Trophoblast cell (in vitro differentiated cells and primary cell): ENCODE measurements at regions not wholly inside any gene's neighbourhood (a gene's known extent, or its start where the extent isn't known, plus 50 kb on each side); places are given as distances from the start of the nearest gene placed in this dataset.

ENCODE experiments used
- DNase-seq, 2 donors: peaks; one replicate each; pipeline ENCODE4 v3.0.0-alpha.2; 2016
- H2AFZ ChIP-seq: 2 replicates; pipeline ENCODE4 v1.6.1; 2013; ENCODE audit warnings: low read length, moderate library complexity, mild to moderate bottlenecking; ENCODE audit not compliant: insufficient read depth, poor library complexity
- H2AK5ac ChIP-seq: 2 replicates; pipeline ENCODE4 v1.6.1; 2013; ENCODE audit warnings: mild to moderate bottlenecking, low read length
- H2BK120ac ChIP-seq: 2 replicates; pipeline ENCODE4 v1.6.1; 2013; ENCODE audit warnings: low read length, mild to moderate bottlenecking, moderate library complexity; ENCODE audit not compliant: insufficient read depth, poor library complexity
- H2BK12ac ChIP-seq: 2 replicates; pipeline ENCODE4 v1.6.1; 2013; ENCODE audit warnings: mild to moderate bottlenecking, low read length, moderate library complexity
- H2BK5ac ChIP-seq: 2 replicates; pipeline ENCODE4 v1.6.1; 2013; ENCODE audit warnings: low read length, low read depth, moderate library complexity, mild to moderate bottlenecking; ENCODE audit not compliant: poor library complexity
- H3K14ac ChIP-seq: 2 replicates; pipeline ENCODE4 v1.6.1; 2013; ENCODE audit warnings: mild to moderate bottlenecking, low read length
- H3K18ac ChIP-seq: 2 replicates; pipeline ENCODE4 v1.6.1; 2013; ENCODE audit warnings: mild to moderate bottlenecking, low read length
- H3K23ac ChIP-seq: 2 replicates; pipeline ENCODE4 v1.6.1; 2013; ENCODE audit warnings: low read length
- H3K27ac ChIP-seq: 2 replicates; pipeline ENCODE4 v1.5.1; 2013; ENCODE audit warnings: low read depth, mild to moderate bottlenecking, inconsistent platforms, low read length, moderate library complexity
- H3K27me3 ChIP-seq: 2 replicates; pipeline ENCODE4 v1.6.1; 2013; ENCODE audit warnings: inconsistent platforms, mild to moderate bottlenecking, low read length, moderate library complexity; ENCODE audit not compliant: insufficient read depth
- H3K36me3 ChIP-seq, 2 experiments: 1 replicate in 1 of 2; 2 replicates in 1 of 2; pipeline ENCODE4 v1.6.1; 2013; ENCODE audit warnings: low read length in 2 of 2, mild to moderate bottlenecking in 2 of 2, moderate library complexity in 1 of 2; ENCODE audit not compliant: insufficient read depth in 2 of 2, control insufficient read depth in 1 of 2
- H3K4ac ChIP-seq: 2 replicates; pipeline ENCODE4 v1.6.1; 2013; ENCODE audit warnings: low read depth, mild to moderate bottlenecking, low read length, moderate library complexity
- H3K4me1 ChIP-seq, 2 experiments: 1 replicate in 1 of 2; 2 replicates in 1 of 2; pipeline ENCODE4 v1.6.1; 2013; ENCODE audit warnings: low read length in 2 of 2, mild to moderate bottlenecking in 2 of 2, moderate library complexity in 1 of 2; ENCODE audit not compliant: insufficient read depth in 2 of 2, control insufficient read depth in 1 of 2
- H3K4me2 ChIP-seq: 2 replicates; pipeline ENCODE4 v1.6.1; 2013; ENCODE audit warnings: inconsistent platforms, mild to moderate bottlenecking, low read length, moderate library complexity
- H3K4me3 ChIP-seq: 2 replicates; pipeline ENCODE4 v1.5.1; 2013; ENCODE audit warnings: mild to moderate bottlenecking, low read depth, low read length, inconsistent platforms
- H3K79me1 ChIP-seq: one replicate; pipeline ENCODE4 v1.6.1; 2013; ENCODE audit warnings: low read length
- H3K79me2 ChIP-seq: 2 replicates; pipeline ENCODE4 v1.6.1; 2013; ENCODE audit warnings: low read length, mild to moderate bottlenecking; ENCODE audit not compliant: control insufficient read depth, insufficient read depth, poor library complexity
- H3K9ac ChIP-seq: 2 replicates; pipeline ENCODE4 v1.6.1; 2013; ENCODE audit warnings: mild to moderate bottlenecking, low read length
- H3K9me3 ChIP-seq: 2 replicates; pipeline ENCODE4 v1.6.1; 2013; ENCODE audit warnings: low read depth, mild to moderate bottlenecking, control low read depth, inconsistent platforms, low read length; ENCODE audit not compliant: insufficient read depth
- H4K12ac ChIP-seq: 2 replicates; pipeline ENCODE4 v1.6.1; 2013; ENCODE audit warnings: low read depth, mild to moderate bottlenecking, low read length, moderate library complexity
- H4K8ac ChIP-seq: 2 replicates; pipeline ENCODE4 v1.6.1; 2013; ENCODE audit warnings: low read depth, mild to moderate bottlenecking, low read length, moderate library complexity
- H4K91ac ChIP-seq: one replicate; pipeline ENCODE4 v1.6.1; 2013; ENCODE audit warnings: low read depth, mild to moderate bottlenecking, low read length, moderate library complexity
- WGBS: extraction: QIAGEN DNeasy Blood & Tissue Kit; methylation state at CpG from one replicate; pipeline ENCODE4 v1.1.7; 2013; ENCODE audit warnings: missing lambda C conversion rate; ENCODE audit not compliant: insufficient read length, insufficient coverage; ENCODE audit errors: extremely low coverage; 5-methylcytosine and 5-hydroxymethylcytosine counted together

DNA sequence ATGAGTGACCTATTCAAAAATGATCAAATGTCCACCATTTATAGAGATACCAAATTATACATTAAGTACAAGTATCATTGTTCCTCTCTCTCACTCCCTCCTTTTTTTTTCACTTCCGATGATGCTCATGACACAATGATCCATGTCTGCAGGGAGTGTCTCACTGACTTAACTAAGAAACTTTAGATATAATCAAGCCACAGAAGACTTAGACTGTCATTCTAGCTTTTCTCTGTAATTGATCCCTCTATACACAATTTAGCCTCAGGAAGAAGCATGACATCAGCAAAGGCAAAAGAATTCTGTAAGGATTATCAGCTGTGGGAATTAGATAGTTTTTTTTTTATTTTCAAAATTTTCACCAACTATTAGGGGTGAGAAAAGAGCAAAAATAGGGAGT is 734.9 kb upstream of the PCDH9 start:
- DNase-seq = no peak

DNA sequence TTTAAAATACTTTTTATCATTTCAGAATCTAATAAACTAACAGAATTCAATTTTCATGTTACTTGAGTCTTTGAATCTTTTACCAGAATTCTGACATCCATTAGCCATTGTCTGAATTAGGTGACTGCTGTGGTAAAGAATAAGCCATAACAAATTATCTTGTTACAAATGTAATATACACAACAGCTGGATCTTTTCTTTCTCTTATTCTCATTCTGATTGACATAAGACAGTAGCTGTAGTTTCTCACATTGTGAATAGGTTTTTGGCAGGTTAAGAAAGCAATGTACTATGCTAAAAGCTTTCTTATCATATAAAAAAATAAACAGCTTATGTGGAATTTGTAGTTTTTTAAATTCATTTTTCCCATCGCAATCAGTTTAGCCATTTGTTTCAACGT is 734.0 kb upstream of the PCDH9 start:
- Histone ChIP-seq H3K23ac (no peak overlapping the region), H3K79me2 (no peaks in the 10 kb centered on the region), H2AK5ac (no peak overlapping the region), H3K18ac (no peak overlapping the region), H3K4me2 (no peak overlapping the region), H3K27ac (no peak overlapping the region), H2BK5ac (no peak overlapping the region), H3K9me3 (no peaks in the 10 kb centered on the region), H3K4ac (no peak overlapping the region), H3K14ac (no peak overlapping the region), H3K9ac (no peak overlapping the region), H4K12ac (no peak overlapping the region), H2BK12ac (no peak overlapping the region), H3K4me1 (no peaks in the 10 kb centered on the region), H3K27me3 (no peaks in the 10 kb centered on the region), H4K8ac (no peak overlapping the region), H4K91ac (no peak overlapping the region), H2AFZ (no peak overlapping the region), H3K79me1 (no peaks in the 10 kb centered on the region), H3K4me3 (no peak overlapping the region), H3K36me3 (no peaks in the 10 kb centered on the region), H2BK120ac (no peak overlapping the region)
- no peak for DNase-seq
- no CpG with 5 or more reads among the region's 2 CpGs for WGBS

More for the DNA sequence above, 734.9 kb upstream of the PCDH9 start:
- Histone ChIP-seq H3K79me1 (no peaks in the 10 kb centered on the region), H3K27ac (no peak overlapping the region), H2BK5ac (no peak overlapping the region), H3K36me3 (no peaks in the 10 kb centered on the region), H4K12ac (no peak overlapping the region), H3K27me3 (no peaks in the 10 kb centered on the region), H3K23ac (no peak overlapping the region), H2AFZ (no peak overlapping the region), H4K91ac (no peak overlapping the region), H3K18ac (no peak overlapping the region), H3K4ac (no peak overlapping the region), H3K4me3 (no peak overlapping the region), H3K4me2 (no peak overlapping the region), H3K4me1 (no peaks in the 10 kb centered on the region), H2BK12ac (no peak overlapping the region), H2AK5ac (no peak overlapping the region), H3K14ac (no peak overlapping the region), H3K79me2 (no peaks in the 10 kb centered on the region), H3K9me3 (no peaks in the 10 kb centered on the region), H4K8ac (no peak overlapping the region), H2BK120ac (no peak overlapping the region), H3K9ac (no peak overlapping the region)
- WGBS = no CpG with 5 or more reads among the region's 1 CpG

DNA sequence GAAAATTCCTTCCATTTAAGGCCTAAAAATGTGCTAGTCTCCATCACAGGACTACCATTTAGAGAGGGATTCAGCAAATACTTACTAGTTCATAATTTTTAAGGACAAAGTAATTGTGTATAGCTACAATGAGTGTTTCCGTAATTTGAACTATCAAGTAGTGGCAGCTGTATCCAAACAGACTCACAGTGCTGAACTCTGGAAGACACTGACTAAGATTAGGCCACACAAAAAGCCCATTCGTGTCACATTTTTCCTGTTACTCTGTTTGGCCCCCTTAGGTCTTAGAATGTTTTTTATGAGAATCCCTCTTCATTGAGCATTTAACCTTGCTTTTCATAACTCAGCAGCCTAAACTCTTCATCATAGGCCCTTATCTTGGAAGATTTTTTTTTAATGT is 731.2 kb upstream of the PCDH9 start:
- Histone ChIP-seq H2AK5ac (no peak overlapping the region), H2AFZ (no peak overlapping the region), H3K18ac (no peak overlapping the region), H3K79me2 (no peaks in the 10 kb centered on the region), H3K4me3 (no peak overlapping the region), H3K9ac (no peak overlapping the region), H2BK120ac (no peak overlapping the region), H3K27ac (no peak overlapping the region), H3K9me3 (no peaks in the 10 kb centered on the region), H3K4me1 (no peaks in the 10 kb centered on the region), H3K27me3 (no peaks in the 10 kb centered on the region), H4K8ac (no peak overlapping the region), H3K36me3 (no peaks in the 10 kb centered on the region), H3K23ac (no peak overlapping the region), H2BK5ac (no peak overlapping the region), H3K4ac (no peak overlapping the region), H4K12ac (no peak overlapping the region), H3K14ac (no peak overlapping the region), H3K4me2 (no peak overlapping the region), H4K91ac (no peak overlapping the region), H3K79me1 (no peaks in the 10 kb centered on the region), H2BK12ac (no peak overlapping the region)
- DNase-seq = no peak
- no CpG with 5 or more reads among the region's 2 CpGs for WGBS

GRCh38 chr13:67951431-67951830 is 721.3 kb upstream of the PCDH9 start:
- H3K23ac ChIP-seq = no peak overlapping the region
- no peak overlapping the region for H2BK5ac ChIP-seq
- no peak for DNase-seq
- no peaks in the 10 kb centered on the region for H3K4me1 ChIP-seq
- H2BK12ac ChIP-seq = no peak overlapping the region
- no peaks in the 10 kb centered on the region for H3K9me3 ChIP-seq
- H4K8ac ChIP-seq = no peak overlapping the region
- H3K9ac ChIP-seq = no peak overlapping the region
- H3K4ac ChIP-seq = no peak overlapping the region
- no peak overlapping the region for H3K18ac ChIP-seq
- H3K14ac ChIP-seq = no peak overlapping the region
- no peak overlapping the region for H3K27ac ChIP-seq
- no peak overlapping the region for H4K91ac ChIP-seq
- H3K36me3 ChIP-seq = no peaks in the 10 kb centered on the region
- no peaks in the 10 kb centered on the region for H3K27me3 ChIP-seq
- no peak overlapping the region for H4K12ac ChIP-seq
- no peak overlapping the region for H2AFZ ChIP-seq
- no peak overlapping the region for H2AK5ac ChIP-seq
- H3K4me3 ChIP-seq = no peak overlapping the region
- no peak overlapping the region for H3K4me2 ChIP-seq
- WGBS = no CpG with 5 or more reads among the region's 2 CpGs
- no peaks in the 10 kb centered on the region for H3K79me1 ChIP-seq
- H2BK120ac ChIP-seq = no peak overlapping the region
- H3K79me2 ChIP-seq = no peaks in the 10 kb centered on the region
